B cell (primary cell): ENCODE measurements at regions not wholly inside any gene's neighbourhood (a gene's known extent, or its start where the extent isn't known, plus 50 kb on each side); places are given as distances from the start of the nearest gene placed in this dataset.

Experiments
- ATAC-seq: fragments of 200-7000 bp; cut with Tn5 transposase; one replicate; pipeline ENCODE4 v1.10.0; 2021; ENCODE audit warnings: low read depth, mild to moderate bottlenecking, moderate number of reproducible peaks, moderate library complexity
- CTCF ChIA-PET: fragments of 350-600 bp; sonication (Branson Sonifier 250); formaldehyde crosslinking; loops from one replicate; lab custom pipeline; 2021; ENCODE audit warnings: antibody characterized with exemption, inconsistent platforms; lab: Charles Lee
- POLR2A ChIA-PET: fragments of 350-600 bp; sonication (Branson Sonifier 250); formaldehyde crosslinking; loops from one replicate; lab custom pipeline; 2021; ENCODE audit warnings: antibody characterized with exemption; lab: Charles Lee
- DNase-seq: peaks from one replicate; pipeline ENCODE4 v3.0.0; 2013
- H2AFZ ChIP-seq: 2 replicates; pipeline ENCODE4 v1.6.1; 2012; ENCODE audit warnings: mild to moderate bottlenecking, low read depth, low read length; ENCODE audit not compliant: insufficient read depth, poor library complexity, severe bottlenecking
- H3K27ac ChIP-seq, 2 donors: 1 replicate in 1 of 2; 2 replicates in 1 of 2; pipeline ENCODE4 v1.5.1; 2012 to 2013; ENCODE audit warnings: low read length in 2 of 2, mild to moderate bottlenecking in 2 of 2, moderate library complexity in 1 of 2
- H3K27me3 ChIP-seq, 4 experiments: fragments of 200-600 bp in 1 of 4; sonication (generic) in 1 of 4; replicated peaks in 1 of 4; 1 replicate in 2 of 4; 2 replicates in 2 of 4; pipeline versions ENCODE4 v1.6.1 to v1.7.0; 2013 to 2016; ENCODE audit warnings: low read length in 3 of 4, mild to moderate bottlenecking in 2 of 4, mixed read lengths in 1 of 4, moderate library complexity in 1 of 4; ENCODE audit not compliant: insufficient read depth in 4 of 4, control insufficient read depth in 3 of 4; ENCODE audit errors: control extremely low read depth in 1 of 4
- H3K36me3 ChIP-seq, 2 experiments: replicated peaks in 1 of 2; 1 replicate in 1 of 2; 2 replicates in 1 of 2; pipeline versions ENCODE4 v1.6.1 to v1.7.1; 2013; ENCODE audit warnings: low read length in 1 of 2; ENCODE audit not compliant: insufficient read depth in 2 of 2, control insufficient read depth in 1 of 2; ENCODE audit errors: control extremely low read depth in 1 of 2, extremely low read depth in 1 of 2
- H3K4me1 ChIP-seq, 2 donors: fragments of 200-600 bp in 1 of 2; sonication (generic) in 1 of 2; 1 replicate in 1 of 2; 2 replicates in 1 of 2; pipeline versions ENCODE4 v1.5.1 to v1.6.1; 2013 to 2017; ENCODE audit warnings: low read length in 2 of 2; ENCODE audit not compliant: control insufficient read depth in 2 of 2, insufficient read depth in 2 of 2
- H3K4me2 ChIP-seq: replicated peaks from 2 replicates; pipeline ENCODE3; 2012; ENCODE audit warnings: mild to moderate bottlenecking, low read depth, low read length; ENCODE audit not compliant: poor library complexity, severe bottlenecking
- H3K4me3 ChIP-seq, 5 experiments: fragments of 200-600 bp in 1 of 5; sonication (generic) in 1 of 5; 1 replicate in 3 of 5; 2 replicates in 2 of 5; pipeline versions ENCODE4 v1.5.1 to v1.7.0; 2011 to 2016; ENCODE audit warnings: low read length in 4 of 5, mild to moderate bottlenecking in 4 of 5, low read depth in 2 of 5, control low read depth in 1 of 5, moderate library complexity in 1 of 5; ENCODE audit not compliant: insufficient read depth in 1 of 5; ENCODE audit errors: control extremely low read depth in 1 of 5, extremely low read depth in 1 of 5
- H3K79me2 ChIP-seq: fragments of 200-600 bp; sonication (generic); one replicate; pipeline ENCODE4 v1.6.0; 2016; ENCODE audit warnings: low read length; ENCODE audit not compliant: control insufficient read depth, insufficient read depth
- H3K9ac ChIP-seq: fragments of 200-600 bp; sonication (generic); 2 replicates; pipeline ENCODE4 v1.6.1; 2017; ENCODE audit warnings: mild to moderate bottlenecking, low read length, moderate library complexity
- H3K9me3 ChIP-seq, 3 donors: one replicate each; pipeline versions ENCODE4 v1.6.1 to v1.7.1; 2013; ENCODE audit warnings: low read length in 2 of 3; ENCODE audit not compliant: control insufficient read depth in 2 of 3, insufficient read depth in 1 of 3; ENCODE audit errors: control extremely low read depth in 1 of 3
- H4K20me1 ChIP-seq: 2 replicates; pipeline ENCODE4 v1.6.0; 2012; ENCODE audit warnings: mild to moderate bottlenecking, low read length; ENCODE audit not compliant: insufficient read depth, control insufficient read depth, poor library complexity, severe bottlenecking
- H3K27ac Mint-ChIP-seq: one replicate; pipeline ENCODE4 v1.8.0; 2021; ENCODE audit warnings: mixed read lengths
- H3K27me3 Mint-ChIP-seq: one replicate; pipeline ENCODE4 v1.8.0; 2021; ENCODE audit warnings: mixed read lengths
- H3K4me1 Mint-ChIP-seq: one replicate; pipeline ENCODE4 v1.8.0; 2021; ENCODE audit warnings: mixed read lengths
- H3K4me3 Mint-ChIP-seq: one replicate; pipeline ENCODE4 v1.8.0; 2021; ENCODE audit warnings: mixed read lengths
- H3K9me3 Mint-ChIP-seq: one replicate; pipeline ENCODE4 v1.8.0; 2022; ENCODE audit warnings: mixed read lengths; ENCODE audit not compliant: insufficient read depth
- CTCF ChIP-seq: fragments of 200-600 bp; IDR thresholded peaks from one replicate; pipeline ENCODE4 v1.8.0; 2022; ENCODE audit warnings: antibody characterized with exemption, mild to moderate bottlenecking
- EZH2 ChIP-seq: IDR thresholded peaks from 2 replicates; pipeline ENCODE4 v1.6.1; 2012; ENCODE audit warnings: borderline replicate concordance, low read depth, mild to moderate bottlenecking, moderate library complexity, low read length; ENCODE audit not compliant: insufficient read depth, poor library complexity, severe bottlenecking
- WGBS: methylation state at CpG from one replicate; pipeline ENCODE4 v1.1.5; 2013; ENCODE audit warnings: missing lambda C conversion rate; ENCODE audit not compliant: insufficient coverage; 5-methylcytosine and 5-hydroxymethylcytosine counted together
- intact Hi-C: fragments of 100-400 bp; cut with micrococcal nuclease; formaldehyde crosslinking; loops from one replicate; pipeline ENCODE4 v1.10.0; 2022

GRCh38 chr6:120279466-120280167, 930.1 kb upstream of the MAN1A1 start:
- peaks cover 10% of the 10 kb centered on the region for H3K4me1 Mint-ChIP-seq
- H3K36me3 ChIP-seq, result no peaks in the 10 kb centered on the region
- H3K9me3 ChIP-seq, result no peaks in the 10 kb centered on the region
- peaks cover 5 to 6% of the 10 kb centered on the region in 2 donors for H3K4me1 ChIP-seq
- 74% methylated on average over 3 of the region's 4 CpGs for WGBS
- no peak overlapping the region for H2AFZ ChIP-seq
- ChIA-PET CTCF (interaction anchor here (1.7 kb wide), 1 partner anchor 946 kb away, joined by 5 read pairs; no protein-coding TSS in a partner anchor), POLR2A (no interaction called here)
- ATAC-seq, result no peak
- H3K4me3 ChIP-seq, result no peak overlapping the region
- H3K27ac Mint-ChIP-seq, result no peak overlapping the region
- no peak overlapping the region for H3K9ac ChIP-seq
- no peak overlapping the region for H3K4me3 Mint-ChIP-seq
- no peaks in the 10 kb centered on the region for H4K20me1 ChIP-seq
- no peaks in the 10 kb centered on the region for H3K27me3 ChIP-seq
- no peaks in the 10 kb centered on the region for H3K27me3 Mint-ChIP-seq
- H3K27ac ChIP-seq, result no peak overlapping the region
- no peak for DNase-seq
- no peaks in the 10 kb centered on the region for H3K9me3 Mint-ChIP-seq
- no peak overlapping the region for H3K4me2 ChIP-seq
- TF ChIP-seq EZH2 (no peak), CTCF (no peak)
- H3K79me2 ChIP-seq, result no peaks in the 10 kb centered on the region
- intact Hi-C loops, result no loop called here

DNA sequence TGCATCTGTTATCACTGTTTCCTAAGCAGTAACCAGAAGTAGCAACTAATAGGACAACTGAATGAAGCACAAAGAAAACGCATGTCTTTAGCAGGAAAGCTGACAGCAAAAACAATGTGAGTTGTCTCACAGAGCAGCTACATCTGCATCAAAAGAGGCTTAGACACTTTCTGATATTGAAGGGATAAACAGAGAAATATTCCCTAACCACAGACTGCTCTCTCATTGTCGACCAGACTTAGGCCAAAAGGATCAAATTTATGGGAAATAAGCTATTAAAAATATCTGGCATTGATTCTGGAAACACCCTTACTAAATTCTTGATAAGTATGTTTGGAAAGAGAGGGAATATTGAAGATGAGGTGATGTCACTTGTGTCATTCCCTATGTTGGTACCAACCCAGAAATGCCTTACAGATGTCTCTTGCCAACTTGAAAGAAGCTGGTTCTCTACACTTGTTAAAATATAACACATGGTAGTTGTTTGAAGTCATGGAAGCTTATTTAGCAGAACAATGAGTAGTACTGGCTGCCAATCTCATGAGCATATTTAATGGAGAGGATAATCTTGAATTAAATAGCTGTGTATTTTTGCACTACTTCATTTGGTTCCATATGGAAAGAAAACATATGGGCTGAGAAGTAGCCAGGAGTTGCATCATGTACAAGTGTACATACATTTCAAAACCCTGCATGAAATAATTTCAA, 929.3 kb upstream of the MAN1A1 start:
- Mint-ChIP-seq H3K9me3 (peaks cover 1% of the 10 kb centered on the region), H3K27me3 (no peaks in the 10 kb centered on the region), H3K27ac (no peak overlapping the region), H3K4me3 (no peak overlapping the region), H3K4me1 (peaks cover 13% of the 10 kb centered on the region)
- H3K36me3 ChIP-seq, result no peaks in the 10 kb centered on the region
- peaks cover 13 to 14% of the 10 kb centered on the region in 2 donors for H3K4me1 ChIP-seq
- TF ChIP-seq EZH2, result no peak
- TF ChIP-seq CTCF, result no peak
- ATAC-seq (no peak), DNase-seq (no peak)
- H3K9me3 ChIP-seq, result no peaks in the 10 kb centered on the region
- ChIA-PET CTCF (interaction anchor here (1.7 kb wide), 1 partner anchor 946 kb away, joined by 5 read pairs; no protein-coding TSS in a partner anchor), POLR2A (no interaction called here)
- no peak overlapping the region for H3K9ac ChIP-seq
- H3K4me3 ChIP-seq, result no peak overlapping the region
- no peaks in the 10 kb centered on the region for H3K79me2 ChIP-seq
- H4K20me1 ChIP-seq, result no peaks in the 10 kb centered on the region
- intact Hi-C loops, result no loop called here
- no peak overlapping the region for H3K27ac ChIP-seq
- no peaks in the 10 kb centered on the region for H3K27me3 ChIP-seq
- WGBS, result 100% methylated on average over 1 of the region's 2 CpGs
- H3K4me2 ChIP-seq, result no peak overlapping the region
- no peak overlapping the region for H2AFZ ChIP-seq
